H1 (cell line): ENCODE measurements at regions not wholly inside any gene's neighbourhood (a gene's known extent, or its start where the extent isn't known, plus 50 kb on each side); places are given as distances from the start of the nearest gene placed in this dataset.

Experiments
- CTCF ChIA-PET: fragments of 300-600 bp; sonication (Branson Sonifier 250); formaldehyde crosslinking; loops from one replicate; lab custom pipeline; 2021; ENCODE audit not compliant: partially characterized antibody; lab: Charles Lee
- POLR2A ChIA-PET: fragments of 300-600 bp; sonication (Branson Sonifier 250); formaldehyde crosslinking; loops from one replicate; lab custom pipeline; 2021; ENCODE audit warnings: inconsistent platforms; ENCODE audit not compliant: partially characterized antibody; lab: Charles Lee
- DNase-seq, 2 experiments: peaks; one replicate each; pipeline versions ENCODE4 v3.0.0 to v3.0.0-alpha.2; 2010 to 2022; ENCODE audit warnings: low spot score in 2 of 2, low read depth in 1 of 2, mixed read lengths in 1 of 2
- FAIRE-seq: peaks from 2 replicates; lab custom pipeline; 2011; peaks lifted over from hg19 to GRCh38; lab: Jason Lieb, UNC
- H2AFZ ChIP-seq: 2 replicates; pipeline ENCODE4 v1.8.1; 2012; ENCODE audit warnings: low read length, inconsistent platforms
- H2AK5ac ChIP-seq: 2 replicates; pipeline ENCODE4 v1.6.1; 2013; ENCODE audit warnings: low read depth, low read length
- H2BK120ac ChIP-seq: replicated peaks from 2 replicates; pipeline ENCODE3; 2013; ENCODE audit warnings: low read depth, low read length, inconsistent platforms
- H2BK12ac ChIP-seq: 2 replicates; pipeline ENCODE4 v1.6.1; 2013; ENCODE audit warnings: low read depth, low read length
- H2BK15ac ChIP-seq: 2 replicates; pipeline ENCODE4 v1.6.1; 2013; ENCODE audit warnings: low read length
- H2BK20ac ChIP-seq: 2 replicates; pipeline ENCODE4 v1.6.1; 2013; ENCODE audit warnings: low read length
- H2BK5ac ChIP-seq: 2 replicates; pipeline ENCODE4 v1.6.1; 2013; ENCODE audit warnings: low read depth, low read length
- H3K14ac ChIP-seq: 2 replicates; pipeline ENCODE4 v1.6.1; 2013; ENCODE audit warnings: inconsistent platforms; ENCODE audit not compliant: insufficient read length
- H3K18ac ChIP-seq: 2 replicates; pipeline ENCODE4 v1.6.1; 2013; ENCODE audit warnings: low read length; ENCODE audit errors: extremely low read depth
- H3K23ac ChIP-seq: 2 replicates; pipeline ENCODE4 v1.6.1; 2013; ENCODE audit warnings: inconsistent platforms; ENCODE audit not compliant: insufficient read length
- H3K23me2 ChIP-seq: 2 replicates; pipeline ENCODE4 v1.6.1; 2013; ENCODE audit warnings: low read depth, low read length
- H3K27ac ChIP-seq: 2 replicates; pipeline ENCODE4 v1.6.1; 2011; ENCODE audit warnings: low read depth, low read length, inconsistent platforms
- H3K27me3 ChIP-seq, 4 experiments: replicated peaks in 1 of 4; 1 replicate in 1 of 4; 2 replicates in 3 of 4; pipeline versions ENCODE4 v1.6.1 to v1.8.1; 2011 to 2013; ENCODE audit warnings: low read length in 3 of 4, mild to moderate bottlenecking in 3 of 4, inconsistent platforms in 2 of 4, mixed read lengths in 2 of 4, moderate library complexity in 1 of 4; ENCODE audit not compliant: control insufficient read depth in 3 of 4, insufficient read depth in 3 of 4; ENCODE audit errors: extremely low read depth in 1 of 4
- H3K36me3 ChIP-seq, 4 experiments: 2 replicates each; pipeline versions ENCODE4 v1.6.1 to v1.8.1; 2011 to 2013; ENCODE audit warnings: mild to moderate bottlenecking in 4 of 4, low read length in 3 of 4, moderate library complexity in 2 of 4, control low read depth in 1 of 4, inconsistent platforms in 1 of 4; ENCODE audit not compliant: insufficient read depth in 4 of 4, control insufficient read depth in 2 of 4
- H3K4ac ChIP-seq: replicated peaks from 2 replicates; pipeline ENCODE3; 2013; ENCODE audit warnings: low read length, low read depth, mixed read lengths, inconsistent platforms; ENCODE audit not compliant: insufficient read length
- H3K4me1 ChIP-seq, 4 experiments: replicated peaks in 1 of 4; 1 replicate in 1 of 4; 2 replicates in 3 of 4; pipeline versions ENCODE4 v1.6.1 to v1.8.1; 2011 to 2013; ENCODE audit warnings: low read length in 3 of 4, inconsistent platforms in 2 of 4, mixed read lengths in 1 of 4; ENCODE audit not compliant: insufficient read depth in 4 of 4, control insufficient read depth in 3 of 4
- H3K4me2 ChIP-seq, 2 experiments: 2 replicates each; pipeline versions ENCODE4 v1.6.1 to v1.8.1; 2011 to 2013; ENCODE audit warnings: low read depth in 2 of 2, low read length in 2 of 2, control low read depth in 1 of 2, inconsistent platforms in 1 of 2, mild to moderate bottlenecking in 1 of 2; ENCODE audit not compliant: insufficient read depth in 1 of 2
- H3K4me3 ChIP-seq, 4 experiments: fragments of 200-600, 300-600 bp in 1 of 4; sonication (generic), shearing (Covaris generic), sonication (Bioruptor Twin) in 1 of 4; 2 replicates each; pipeline versions ENCODE4 v1.5.1 to v1.8.1; 2011 to 2016; ENCODE audit warnings: low read length in 4 of 4, low read depth in 3 of 4, control low read depth in 2 of 4, inconsistent platforms in 2 of 4, mild to moderate bottlenecking in 2 of 4, mixed read lengths in 1 of 4, moderate library complexity in 1 of 4; ENCODE audit not compliant: insufficient read depth in 2 of 4; ENCODE audit errors: extremely low read depth in 1 of 4
- H3K56ac ChIP-seq: replicated peaks from 2 replicates; pipeline ENCODE3; 2013; ENCODE audit warnings: low read depth, mild to moderate bottlenecking, mixed read lengths, low read length, inconsistent platforms; ENCODE audit not compliant: insufficient read length
- H3K79me1 ChIP-seq: 2 replicates; pipeline ENCODE4 v1.6.1; 2013; ENCODE audit warnings: low read depth, low read length, control low read depth
- H3K79me2 ChIP-seq, 2 experiments: 2 replicates each; pipeline versions ENCODE4 v1.6.1 to v1.8.1; 2012 to 2013; ENCODE audit warnings: low read length in 2 of 2, mild to moderate bottlenecking in 2 of 2, inconsistent platforms in 1 of 2; ENCODE audit not compliant: insufficient read depth in 2 of 2, control insufficient read depth in 1 of 2
- H3K9ac ChIP-seq, 4 experiments: replicated peaks in 1 of 4; 1 replicate in 1 of 4; 2 replicates in 3 of 4; pipeline versions ENCODE4 v1.6.1 to v1.8.1; 2011 to 2013; ENCODE audit warnings: low read depth in 3 of 4, low read length in 3 of 4, control low read depth in 2 of 4, mild to moderate bottlenecking in 2 of 4, moderate library complexity in 2 of 4, inconsistent platforms in 1 of 4; ENCODE audit errors: extremely low read depth in 1 of 4
- H3K9me3 ChIP-seq, 2 experiments: 2 replicates each; pipeline versions ENCODE4 v1.6.1 to v1.8.1; 2012 to 2013; ENCODE audit warnings: mild to moderate bottlenecking in 2 of 2, moderate library complexity in 2 of 2, control low read depth in 1 of 2, inconsistent platforms in 1 of 2, low read depth in 1 of 2, low read length in 1 of 2, mixed read lengths in 1 of 2; ENCODE audit not compliant: insufficient read depth in 2 of 2
- H4K20me1 ChIP-seq, 2 experiments: replicated peaks in 1 of 2; 2 replicates each; pipeline versions ENCODE3 to v1.8.1; 2011 to 2013; ENCODE audit warnings: inconsistent platforms in 2 of 2, low read length in 2 of 2, mild to moderate bottlenecking in 1 of 2; ENCODE audit not compliant: insufficient read depth in 2 of 2, control insufficient read depth in 1 of 2
- H4K5ac ChIP-seq: 2 replicates; pipeline ENCODE4 v1.6.1; 2013; ENCODE audit warnings: low read length, low read depth, mixed read lengths, inconsistent platforms; ENCODE audit not compliant: insufficient read length
- H4K8ac ChIP-seq: 2 replicates; pipeline ENCODE4 v1.8.0; 2013; ENCODE audit warnings: mild to moderate bottlenecking, moderate library complexity, low read length, inconsistent platforms; ENCODE audit not compliant: insufficient read depth; ENCODE audit errors: extremely low read depth
- H4K91ac ChIP-seq: replicated peaks from 2 replicates; pipeline ENCODE3; 2013; ENCODE audit warnings: low read length, mixed read lengths, inconsistent platforms; ENCODE audit not compliant: insufficient read length
- CBX8 ChIP-seq: fragments of 300-800, 300-1000 bp; sonication (generic); IDR thresholded peaks from 2 replicates; pipeline ENCODE4 v1.7.1; 2016; ENCODE audit warnings: low read depth, low read length, borderline replicate concordance
- CHD2 ChIP-seq: IDR thresholded peaks from 2 replicates; pipeline ENCODE4 v1.6.1; 2012; ENCODE audit warnings: low read length, improper control_type of control experiment
- JUN ChIP-seq: IDR thresholded peaks from 2 replicates; pipeline ENCODE4 v1.6.1; 2011; ENCODE audit warnings: low read depth, mild to moderate bottlenecking, improper control_type of control experiment, low read length
- MAFK ChIP-seq: IDR thresholded peaks from 2 replicates; pipeline ENCODE4 v1.6.1; 2012; ENCODE audit warnings: low read depth, mild to moderate bottlenecking, improper control_type of control experiment, low read length
- PHF8 ChIP-seq: fragments of 200-600 bp; sonication (generic); conservative IDR thresholded peaks from 2 replicates; pipeline ENCODE4 v1.7.1; 2012; ENCODE audit warnings: low read depth, mild to moderate bottlenecking, inconsistent platforms, low read length, moderate library complexity
- RAD21 ChIP-seq, 2 experiments: IDR thresholded peaks in 1 of 2; conservative IDR thresholded peaks in 1 of 2; 2 replicates each; pipeline ENCODE4 v1.6.1; 2011; ENCODE audit warnings: low read depth in 2 of 2, low read length in 2 of 2, improper control_type of control experiment in 1 of 2, inconsistent platforms in 1 of 2, mild to moderate bottlenecking in 1 of 2, moderate library complexity in 1 of 2
- RXRA ChIP-seq: IDR thresholded peaks from 2 replicates; pipeline ENCODE4 v1.6.1; 2011; ENCODE audit warnings: low read depth, mild to moderate bottlenecking, low read length, moderate library complexity; ENCODE audit not compliant: insufficient read depth
- SP2 ChIP-seq: IDR thresholded peaks from 2 replicates; pipeline ENCODE4 v1.6.1; 2012; ENCODE audit warnings: mild to moderate bottlenecking, low read length, inconsistent platforms
- YY1 ChIP-seq: IDR thresholded peaks from 2 replicates; pipeline ENCODE4 v1.6.1; 2011; ENCODE audit warnings: low read depth, mild to moderate bottlenecking, low read length
- WGBS, 2 experiments: shearing (Covaris generic) in 1 of 2; methylation state at CpG; one replicate each; pipeline versions ENCODE4 v1.1.6 to v1.1.7; 2013 to 2015; ENCODE audit warnings: low lambda C conversion rate in 2 of 2, mixed read lengths in 2 of 2, inconsistent platforms in 1 of 2, low coverage in 1 of 2, missing lambda C conversion rate in 1 of 2; ENCODE audit not compliant: insufficient replicate concordance in 2 of 2, insufficient coverage in 1 of 2, insufficient read length in 1 of 2; ENCODE audit errors: extremely low coverage in 1 of 2, missing lambda C conversion rate in 1 of 2; 5-methylcytosine and 5-hydroxymethylcytosine counted together
- TF ChIP-seq, protein P1 (sequence below): IDR thresholded peaks from 2 replicates; pipeline ENCODE4 v1.6.1; 2012; ENCODE audit warnings: low read length, inconsistent platforms

DNA sequence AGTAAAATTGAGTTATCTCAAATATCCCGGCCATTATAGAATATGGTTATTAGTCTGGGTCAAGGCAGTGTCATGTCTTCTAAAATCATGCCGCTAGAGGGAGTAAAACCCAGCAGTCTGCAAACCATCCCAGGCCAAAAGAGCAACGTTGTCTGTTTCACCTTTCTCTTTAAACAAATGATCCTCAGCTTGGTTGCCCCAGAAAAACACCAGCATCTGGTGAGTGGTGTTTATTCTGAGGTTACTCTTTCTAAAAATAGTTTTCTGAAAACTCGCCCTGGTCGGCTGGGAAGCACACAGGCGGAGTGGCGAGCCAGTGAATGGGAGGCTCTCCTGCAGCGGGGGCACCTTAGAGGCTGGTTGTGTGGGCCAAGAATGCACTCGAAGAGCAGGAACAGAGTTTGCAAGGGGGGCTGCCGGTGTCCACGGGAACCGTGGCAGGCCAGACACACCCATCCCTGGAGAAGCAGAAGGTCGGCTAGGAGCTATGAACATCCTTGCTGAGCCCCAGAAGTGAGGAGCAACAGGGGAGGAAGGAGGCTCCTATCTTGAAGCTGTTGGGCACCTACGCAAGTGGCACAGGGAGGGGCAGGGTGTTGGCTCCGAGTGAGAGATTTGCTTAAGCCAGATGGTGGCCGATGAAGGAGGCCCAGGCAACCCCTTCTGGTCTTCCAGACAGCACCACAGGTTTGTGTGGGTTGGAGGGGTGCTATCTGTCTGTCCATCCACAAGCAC, 297.1 kb downstream of the ETS1 start:
- WGBS, 2 experiments = 71% methylated on average over 16 of the region's 16 CpGs; no CpG with 5 or more reads in 1 of the 2 experiments
- Histone ChIP-seq H3K18ac (no peak overlapping the region), H4K8ac (no peak overlapping the region), H2BK15ac (no peak overlapping the region), H3K4me3 (no peak overlapping the region), H3K23me2 (no peaks in the 10 kb centered on the region), H3K23ac (no peak overlapping the region), H4K91ac (no peak overlapping the region), H2AFZ (peak overlapping the region; percentile 10; the same call in 1 of the 2 replicates), H2BK120ac (no peak overlapping the region), H3K9me3 (no peaks in the 10 kb centered on the region), H3K79me2 (no peaks in the 10 kb centered on the region), H3K4me2 (no peak overlapping the region), H4K5ac (no peak overlapping the region), H3K14ac (no peak overlapping the region), H3K9ac (no peak overlapping the region), H3K79me1 (no peaks in the 10 kb centered on the region), H3K4ac (no peak overlapping the region), H2BK5ac (no peak overlapping the region), H2AK5ac (no peak overlapping the region), H3K27ac (no peak overlapping the region), H4K20me1 (no peaks in the 10 kb centered on the region), H2BK12ac (no peak overlapping the region), H3K36me3 (no peaks in the 10 kb centered on the region), H3K27me3 (no peaks in the 10 kb centered on the region), H3K56ac (no peak overlapping the region), H3K4me1 (no peaks in the 10 kb centered on the region), H2BK20ac (no peak overlapping the region)
- DNase-seq (peak in 1 of 2 experiments; percentile 60), FAIRE-seq (peak; percentile 85)
- CTCF ChIA-PET = interaction anchor here (0.6 to 12.9 kb wide), 41 partner anchors 8 to 536 kb away, joined by 3 to 133 read pairs (median 3); no protein-coding TSS in a partner anchor
- POLR2A ChIA-PET = no interaction called here
- TF ChIP-seq YY1 = 0 out of 2 replicates have a peak, but pooled peaks have one; percentile 61
- TF ChIP-seq JUN = no peak
- no peak for TF ChIP-seq CHD2
- peak; percentile 93 to 94 for TF ChIP-seq RAD21 (IDR thresholded peaks at IDR 0.05 in 1 of 2, conservative IDR thresholded peaks at IDR 0.05 in 1 of 2; ENCODE audit: low read depth in 2 of 2, low read length in 2 of 2)
- no peak for TF ChIP-seq CBX8
- TF ChIP-seq, protein P1, sequence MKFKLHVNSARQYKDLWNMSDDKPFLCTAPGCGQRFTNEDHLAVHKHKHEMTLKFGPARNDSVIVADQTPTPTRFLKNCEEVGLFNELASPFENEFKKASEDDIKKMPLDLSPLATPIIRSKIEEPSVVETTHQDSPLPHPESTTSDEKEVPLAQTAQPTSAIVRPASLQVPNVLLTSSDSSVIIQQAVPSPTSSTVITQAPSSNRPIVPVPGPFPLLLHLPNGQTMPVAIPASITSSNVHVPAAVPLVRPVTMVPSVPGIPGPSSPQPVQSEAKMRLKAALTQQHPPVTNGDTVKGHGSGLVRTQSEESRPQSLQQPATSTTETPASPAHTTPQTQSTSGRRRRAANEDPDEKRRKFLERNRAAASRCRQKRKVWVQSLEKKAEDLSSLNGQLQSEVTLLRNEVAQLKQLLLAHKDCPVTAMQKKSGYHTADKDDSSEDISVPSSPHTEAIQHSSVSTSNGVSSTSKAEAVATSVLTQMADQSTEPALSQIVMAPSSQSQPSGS = no peak
- no peak for TF ChIP-seq SP2
- TF ChIP-seq MAFK = no peak
- TF ChIP-seq RXRA = no peak
- no peak for TF ChIP-seq PHF8
